KOPT-K1 (cell line): ENCODE measurements at regions not wholly inside any gene's neighbourhood (a gene's known extent, or its start where the extent isn't known, plus 50 kb on each side); places are given as distances from the start of the nearest gene placed in this dataset.

Experiments
- H3K27ac ChIP-seq: fragments of 200-600 bp; sonication (generic); 2 replicates; pipeline ENCODE4 v1.5.1; 2016; ENCODE audit warnings: antibody characterized with exemption, mild to moderate bottlenecking, low read depth, low read length; ENCODE audit not compliant: poor library complexity, severe bottlenecking
- H3K36me3 ChIP-seq: fragments of 200-600 bp; sonication (generic); 2 replicates; pipeline ENCODE4 v1.5.1; 2017; ENCODE audit warnings: antibody characterized with exemption, mild to moderate bottlenecking, low read length, moderate library complexity; ENCODE audit not compliant: insufficient read depth
- H3K9me3 ChIP-seq: fragments of 200-600 bp; sonication (generic); 2 replicates; pipeline ENCODE4 v1.5.1; 2017; ENCODE audit warnings: antibody characterized with exemption, low read length, mild to moderate bottlenecking; ENCODE audit not compliant: insufficient read depth, poor library complexity, severe bottlenecking

DNA sequence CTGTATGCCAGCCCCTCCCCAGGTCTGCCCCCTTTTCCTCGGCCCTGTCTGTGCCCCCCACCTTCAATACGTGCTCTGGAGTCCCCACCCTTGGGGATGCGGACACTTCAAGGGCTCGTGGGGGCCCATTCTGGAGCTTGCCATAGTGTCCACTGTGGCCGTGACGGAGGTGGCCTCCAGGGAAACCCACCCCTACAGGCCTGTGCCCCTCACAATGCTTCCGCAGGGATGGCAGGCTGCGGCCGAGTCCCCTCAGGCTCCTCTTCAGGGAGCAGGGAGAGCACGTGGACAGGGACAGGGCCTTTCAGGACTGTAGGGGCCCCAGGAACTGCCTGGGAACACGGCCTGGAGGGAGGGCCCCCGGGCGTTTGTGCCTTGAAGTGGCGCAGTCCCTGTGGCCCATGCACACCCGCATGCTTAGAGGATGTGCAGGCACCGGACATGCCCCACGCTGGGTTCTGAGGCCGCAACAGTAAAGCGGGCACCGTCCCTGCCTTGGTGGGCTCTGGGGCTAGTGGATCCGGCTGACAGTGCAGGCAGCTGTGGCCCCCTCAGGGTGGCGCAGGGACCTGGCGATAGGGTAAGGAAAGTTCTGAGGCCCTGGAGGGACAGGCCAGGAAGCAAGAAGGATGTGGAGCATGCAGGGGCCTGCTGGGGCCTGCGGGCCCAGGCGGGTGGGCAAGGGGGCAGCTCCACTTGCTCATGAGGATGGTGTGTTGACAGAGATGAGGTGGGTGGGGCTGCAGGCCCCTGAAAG, 209.0 kb upstream of the RTL1 start:
- Histone ChIP-seq H3K27ac (peak overlapping the region; percentile 83), H3K36me3 (no peaks in the 10 kb centered on the region), H3K9me3 (no peaks in the 10 kb centered on the region)

DNA sequence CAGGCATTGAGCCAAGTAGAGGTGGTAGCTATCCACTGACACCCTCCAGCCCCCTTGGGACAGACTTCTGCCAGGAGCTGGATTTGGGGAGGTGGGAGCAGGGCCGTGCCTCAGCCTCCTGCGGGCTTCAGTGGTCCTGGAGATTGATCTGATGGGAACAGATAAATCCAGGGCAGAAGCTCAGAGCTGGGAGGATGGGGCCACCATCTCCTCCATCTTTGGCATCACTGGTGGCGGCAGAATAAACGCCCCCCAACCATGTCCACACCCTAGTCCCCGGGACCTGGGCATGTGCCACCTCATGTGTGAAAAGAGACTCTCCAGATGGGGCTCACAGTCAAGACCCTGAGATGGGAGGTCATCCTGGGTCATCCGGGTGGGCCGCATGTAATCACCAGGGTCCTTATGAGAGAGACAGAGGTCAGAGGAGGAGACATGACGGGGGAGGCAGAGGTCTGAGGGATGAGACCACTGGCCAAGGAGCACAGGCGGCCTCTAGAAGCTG, 209.6 kb upstream of the RTL1 start:
- no peaks in the 10 kb centered on the region for H3K36me3 ChIP-seq
- H3K9me3 ChIP-seq = no peaks in the 10 kb centered on the region

DNA sequence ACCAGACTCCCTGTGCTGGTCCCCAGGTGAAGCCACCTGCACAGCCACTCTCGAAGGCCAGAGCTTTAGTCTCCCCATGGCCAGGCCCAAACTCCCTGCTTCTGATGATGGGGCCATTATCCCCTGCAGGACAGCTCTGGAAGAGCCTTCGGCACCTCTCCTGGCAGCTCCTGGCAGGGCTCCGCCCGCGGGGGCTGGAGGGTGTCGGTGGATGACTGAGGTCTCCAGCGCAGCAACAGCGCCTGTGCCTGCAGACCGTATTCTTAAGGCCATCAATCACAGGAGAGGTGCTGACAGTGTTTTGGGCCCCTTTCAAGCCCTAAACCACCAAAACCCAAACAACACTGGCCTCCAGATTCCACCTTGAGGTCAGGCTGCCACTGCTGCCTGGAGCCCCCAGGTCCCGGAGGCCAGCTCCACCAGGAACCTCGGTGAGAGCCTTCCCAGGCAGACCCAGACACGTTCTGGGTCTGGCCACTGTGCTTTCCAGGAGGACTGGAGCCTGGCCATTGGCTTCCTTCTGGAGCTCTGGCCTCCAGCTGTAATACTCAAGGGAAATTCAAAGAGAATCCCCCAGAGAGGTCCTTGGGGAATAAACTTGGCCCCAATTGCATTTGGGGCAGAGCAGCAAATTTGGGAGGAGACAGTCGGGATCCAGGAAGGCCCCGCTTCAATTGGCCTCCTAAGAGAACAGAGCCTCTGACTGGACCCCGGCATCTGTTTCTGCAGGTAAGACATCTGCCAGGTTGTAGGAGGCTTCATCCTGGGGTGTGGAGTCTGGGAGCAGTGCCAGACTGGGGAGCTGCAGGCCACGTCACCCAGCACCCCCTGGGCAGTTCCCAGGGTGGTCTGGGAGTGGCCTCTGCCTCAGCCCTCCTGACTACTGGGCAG, 210.6 kb upstream of the RTL1 start:
- peak overlapping the region; percentile 83 for H3K27ac ChIP-seq
- H3K36me3 ChIP-seq = no peaks in the 10 kb centered on the region
- no peaks in the 10 kb centered on the region for H3K9me3 ChIP-seq

More for the DNA sequence above, 209.6 kb upstream of the RTL1 start:
- peak overlapping the region; percentile 83 for H3K27ac ChIP-seq

DNA sequence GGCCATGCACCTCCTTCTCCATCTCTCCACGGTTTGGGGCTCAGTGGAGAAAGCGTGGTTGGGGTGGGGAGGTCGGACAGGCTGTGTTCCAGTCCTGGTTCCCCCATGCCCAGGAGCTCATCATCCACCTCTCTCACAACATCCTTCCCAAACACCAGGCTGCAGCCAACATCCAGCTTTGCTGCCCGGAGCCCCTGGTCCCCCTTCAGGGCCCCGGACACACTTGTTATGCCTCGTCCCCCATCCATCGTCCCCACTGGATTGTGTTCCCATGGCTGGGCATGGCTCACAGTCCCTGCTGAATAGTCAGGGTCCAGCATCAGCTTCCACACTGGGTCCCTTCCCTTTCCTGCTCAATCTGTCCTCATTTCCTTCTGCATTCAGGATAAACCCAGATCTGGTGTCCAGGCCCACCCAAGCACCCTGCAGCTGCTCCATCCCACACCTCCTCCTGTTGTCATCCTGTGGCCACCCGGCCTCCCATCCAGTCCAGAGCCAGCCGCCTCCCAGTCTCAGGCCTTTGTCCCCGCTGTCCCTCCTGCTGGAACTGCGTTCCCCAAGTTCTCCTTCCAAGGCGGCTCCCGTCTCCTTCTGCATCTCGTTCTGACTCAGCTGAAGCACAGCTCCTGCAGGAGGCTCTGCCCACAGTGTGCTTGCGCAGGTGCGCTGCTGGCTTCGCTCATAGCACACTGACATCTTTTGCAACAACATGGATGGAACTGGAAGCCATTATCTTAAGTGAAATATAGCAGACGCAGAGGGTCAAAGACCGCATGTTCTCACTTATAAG, 211.4 kb upstream of the RTL1 start:
- H3K9me3 ChIP-seq = no peaks in the 10 kb centered on the region
- H3K27ac ChIP-seq = no peak overlapping the region
- H3K36me3 ChIP-seq = no peaks in the 10 kb centered on the region

DNA sequence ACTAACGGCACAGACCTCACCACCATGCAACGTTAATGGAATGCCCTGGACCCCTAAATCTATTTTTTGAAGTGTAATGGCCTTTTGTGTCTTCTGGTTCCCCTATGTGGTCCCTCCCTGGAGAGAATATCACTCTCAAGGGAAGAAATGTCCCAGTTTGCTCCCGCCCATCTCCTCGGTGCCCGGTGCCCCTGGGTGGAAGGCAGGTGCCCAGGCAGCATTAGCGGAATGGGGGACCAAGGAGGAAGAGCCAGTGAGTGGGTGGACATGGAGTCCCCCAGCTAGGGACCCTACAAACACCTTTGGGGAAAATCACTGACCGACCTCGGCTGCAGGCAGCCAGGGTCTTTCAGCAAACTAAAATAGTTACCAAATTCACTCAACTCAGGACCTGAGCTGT, 212.1 kb upstream of the RTL1 start:
- Histone ChIP-seq H3K36me3 (no peaks in the 10 kb centered on the region), H3K9me3 (no peaks in the 10 kb centered on the region), H3K27ac (no peak overlapping the region)

DNA sequence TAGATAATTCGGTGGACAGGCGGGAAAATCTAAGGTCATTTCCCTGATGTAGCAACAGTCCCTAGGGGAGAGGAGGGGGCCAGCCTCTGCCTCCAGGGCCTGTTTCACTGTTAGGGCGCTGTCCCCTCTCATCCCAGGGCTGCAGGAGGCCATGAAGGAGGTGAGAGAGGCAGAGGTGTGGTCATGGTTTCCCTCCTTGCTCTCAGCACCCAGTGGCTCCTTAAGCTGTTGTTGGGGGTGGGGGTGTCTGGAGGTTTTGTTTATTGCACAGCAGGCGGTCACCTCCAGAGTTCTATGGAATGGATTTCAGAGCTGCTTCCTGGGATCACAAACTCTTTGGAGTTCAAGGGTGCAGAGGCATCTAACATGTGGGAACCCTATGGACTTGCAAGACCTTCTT, 212.5 kb upstream of the RTL1 start:
- H3K9me3 ChIP-seq = no peaks in the 10 kb centered on the region
- no peaks in the 10 kb centered on the region for H3K36me3 ChIP-seq
- H3K27ac ChIP-seq = no peak overlapping the region

DNA sequence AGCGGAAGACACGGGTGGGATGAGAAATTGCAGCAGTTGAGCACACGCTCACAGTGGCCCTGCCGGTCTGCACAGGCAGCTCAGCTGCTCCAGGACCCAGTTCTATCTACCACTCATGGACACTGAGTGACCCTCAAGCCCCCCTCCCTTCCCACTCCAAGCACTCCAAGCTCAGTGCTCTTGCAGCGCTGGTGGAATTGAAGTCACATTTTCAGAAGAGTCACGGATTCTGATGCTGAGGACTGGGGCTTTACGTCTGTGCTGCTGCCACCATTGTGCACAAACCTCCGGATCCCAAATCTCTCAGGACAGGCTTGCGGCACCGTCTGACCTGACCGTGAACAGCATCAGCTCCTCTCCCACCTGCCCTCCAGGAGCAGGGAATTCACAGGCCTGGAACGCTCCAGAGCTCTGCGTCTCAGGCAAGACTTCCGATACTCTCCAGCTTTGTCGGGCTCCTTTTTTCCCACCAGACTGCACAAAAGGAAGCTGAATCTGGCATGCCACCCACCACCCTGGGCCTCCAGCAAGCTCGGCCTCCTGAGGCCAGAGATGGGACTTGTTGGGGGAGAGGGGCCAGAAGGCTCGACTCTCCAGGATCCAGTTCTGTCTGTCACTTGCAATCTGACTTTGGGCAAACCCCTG, 213.1 kb upstream of the RTL1 start:
- H3K9me3 ChIP-seq = no peaks in the 10 kb centered on the region
- no peaks in the 10 kb centered on the region for H3K36me3 ChIP-seq
- no peak overlapping the region for H3K27ac ChIP-seq

DNA sequence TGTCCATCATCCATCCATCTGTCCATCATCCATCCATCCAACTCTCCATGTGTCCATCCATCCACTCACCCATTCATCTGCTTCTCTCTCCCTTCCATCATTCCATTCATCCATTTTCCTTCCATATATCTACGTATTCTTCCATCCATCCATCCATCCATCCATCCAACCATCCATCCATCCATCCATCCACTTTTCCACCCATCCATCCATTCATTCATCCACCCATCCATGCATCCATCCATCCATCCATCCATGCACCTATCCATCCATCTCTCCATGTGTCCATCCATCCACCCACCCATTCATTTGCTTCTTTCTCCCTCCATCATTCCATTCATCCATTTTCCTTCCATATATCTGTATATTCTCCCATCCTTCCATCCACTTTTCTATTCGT, 214.0 kb upstream of the RTL1 start:
- Histone ChIP-seq H3K36me3 (no peaks in the 10 kb centered on the region), H3K27ac (no peak overlapping the region), H3K9me3 (no peaks in the 10 kb centered on the region)

DNA sequence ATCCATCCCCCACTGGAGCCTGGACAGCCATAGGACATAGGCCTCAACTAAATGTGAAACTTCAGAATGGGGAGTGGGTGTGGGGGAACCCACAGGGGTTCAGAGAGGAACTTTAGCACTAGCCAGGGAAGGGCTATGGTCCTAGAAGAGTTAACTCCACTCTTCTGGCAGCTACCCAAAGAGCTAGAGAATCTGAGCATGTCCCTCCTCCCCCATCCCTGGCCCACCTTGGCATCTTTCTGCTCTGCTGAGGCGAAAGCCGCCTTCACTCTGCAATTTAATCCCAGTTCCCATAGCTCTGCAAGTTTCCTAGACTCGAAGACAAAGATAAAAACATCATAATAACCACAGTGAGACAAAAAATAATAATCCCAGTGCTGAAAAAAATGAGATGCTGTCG, 214.7 kb upstream of the RTL1 start:
- no peaks in the 10 kb centered on the region for H3K9me3 ChIP-seq
- no peak overlapping the region for H3K27ac ChIP-seq

DNA sequence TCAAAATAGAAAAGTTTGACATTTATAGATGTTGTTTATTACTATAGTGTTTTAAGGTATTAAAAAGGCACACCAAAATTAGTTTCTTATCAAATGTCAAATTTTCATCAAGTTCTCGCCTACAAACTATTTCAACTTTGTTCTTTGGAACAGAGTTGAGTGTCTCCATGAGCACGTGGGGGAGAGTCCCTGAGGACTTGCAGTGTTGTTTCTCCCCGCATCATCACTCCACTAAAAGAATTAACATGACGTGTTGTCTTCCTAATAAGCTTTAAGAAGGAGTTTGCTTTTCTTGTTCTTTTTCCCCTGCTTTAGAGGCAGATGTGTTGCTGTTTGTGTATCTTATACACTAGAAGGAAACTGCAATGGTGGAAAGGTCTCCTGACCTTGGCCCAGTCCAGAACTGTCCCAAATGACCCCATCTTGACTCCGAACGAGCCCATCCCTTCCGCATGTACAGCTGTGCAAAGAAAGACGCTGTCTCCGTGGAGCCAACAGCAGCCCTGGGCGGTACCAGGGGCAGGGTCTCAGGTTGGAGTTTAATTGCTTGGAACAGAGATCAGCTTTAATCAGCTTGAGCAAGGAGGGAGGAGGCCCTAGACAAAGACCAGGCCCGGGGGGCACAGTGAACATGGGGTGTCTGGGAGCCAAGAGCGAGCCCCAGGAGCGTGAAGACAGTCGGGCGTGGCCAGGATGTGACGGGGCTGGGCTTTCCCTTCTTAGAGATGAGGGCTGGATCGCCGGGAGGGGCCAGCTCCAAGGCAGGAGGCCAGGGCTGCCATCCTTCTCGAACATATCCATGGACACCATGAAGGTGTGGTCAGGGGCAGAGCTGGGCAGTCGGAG, 215.4 kb upstream of the RTL1 start:
- peak overlapping the region; percentile 86 for H3K27ac ChIP-seq
- H3K36me3 ChIP-seq = no peaks in the 10 kb centered on the region
- H3K9me3 ChIP-seq = no peaks in the 10 kb centered on the region

More for the DNA sequence above, 214.7 kb upstream of the RTL1 start:
- H3K36me3 ChIP-seq = no peaks in the 10 kb centered on the region

DNA sequence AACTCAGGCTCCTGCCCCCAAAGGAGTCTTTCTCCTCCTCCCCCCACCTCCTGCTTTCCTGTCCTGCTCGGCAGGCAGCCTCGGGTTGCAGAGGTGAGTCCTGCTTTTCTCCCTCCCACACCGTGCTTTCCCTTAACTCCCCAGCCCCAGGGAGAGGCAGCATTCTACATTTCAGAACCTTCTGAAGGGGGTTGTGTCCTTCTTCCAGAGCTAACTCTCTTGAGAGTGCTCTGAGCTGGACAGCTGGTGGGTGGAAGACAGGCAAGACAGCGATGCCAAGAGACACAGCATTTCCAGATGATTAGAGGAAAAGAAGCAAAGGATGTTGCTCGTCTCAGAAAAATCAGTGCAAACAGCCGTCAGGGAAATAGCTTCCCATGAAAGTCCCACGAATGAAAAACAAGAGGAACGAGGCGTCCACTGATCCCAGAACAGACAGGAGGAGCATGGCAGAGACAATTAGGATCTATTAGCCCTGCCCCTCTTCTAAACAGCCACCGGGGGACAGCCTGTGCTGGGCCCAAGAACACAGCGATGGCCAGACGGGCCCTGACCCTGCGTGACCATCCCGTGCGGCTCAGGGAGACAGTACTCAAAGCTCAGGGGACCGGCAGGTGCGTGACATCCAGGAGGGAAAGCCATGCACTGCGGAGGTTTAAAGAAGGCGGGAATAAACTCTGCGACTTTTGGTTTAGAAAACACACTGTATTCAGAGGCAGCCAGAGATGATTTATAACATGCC, 216.5 kb upstream of the RTL1 start:
- Histone ChIP-seq H3K27ac (peak overlapping the region; percentile 86), H3K36me3 (no peaks in the 10 kb centered on the region), H3K9me3 (no peaks in the 10 kb centered on the region)

DNA sequence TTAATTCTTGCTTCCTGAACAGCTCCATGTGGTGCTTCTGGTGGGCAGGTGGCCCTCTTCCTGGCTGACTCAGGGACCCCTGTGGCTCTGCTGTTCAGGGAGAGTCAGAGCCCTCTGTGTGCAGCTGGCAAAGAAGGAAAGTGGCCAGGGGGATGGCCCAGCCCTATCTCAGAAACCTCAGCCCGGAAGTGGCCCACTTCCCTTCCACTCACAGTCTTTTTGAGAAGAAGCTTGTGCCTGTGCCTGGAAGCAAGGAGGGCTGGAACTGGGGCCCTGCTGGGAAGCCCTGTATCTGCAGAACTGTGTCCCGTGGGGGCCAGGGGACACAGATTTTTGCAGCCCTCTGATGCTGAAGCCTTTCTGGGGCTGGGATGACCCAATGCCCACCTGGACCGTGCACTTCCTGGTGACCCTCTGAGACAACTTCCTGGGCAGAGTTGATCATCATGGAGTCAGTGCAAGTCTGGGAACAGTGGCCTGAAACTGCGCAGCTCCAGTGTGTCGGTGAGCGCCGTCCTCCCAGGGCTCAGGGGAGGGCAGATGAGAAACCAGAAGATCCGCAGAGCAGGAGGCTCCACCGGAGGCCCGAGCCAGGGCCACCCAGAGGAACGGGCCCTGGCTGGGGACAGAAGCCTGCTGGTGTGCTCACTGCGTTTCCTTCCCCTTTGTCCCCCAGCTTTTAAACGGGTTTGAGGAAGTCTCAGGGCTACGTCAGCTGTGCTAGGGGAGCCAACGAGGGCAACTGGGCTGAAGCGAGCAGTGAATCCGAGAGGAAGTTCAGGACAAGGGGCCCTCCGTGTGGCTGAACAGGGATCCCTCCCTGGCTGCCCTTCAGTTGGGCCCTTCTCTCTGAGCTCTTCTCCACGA, 217.4 kb upstream of the RTL1 start:
- Histone ChIP-seq H3K9me3 (no peaks in the 10 kb centered on the region), H3K27ac (peak overlapping the region; percentile 86), H3K36me3 (no peaks in the 10 kb centered on the region)
